GM21423 (cell line): ENCODE measurements at regions not wholly inside any gene's neighbourhood (a gene's known extent, or its start where the extent isn't known, plus 50 kb on each side); places are given as distances from the start of the nearest gene placed in this dataset.
"Not testable (repeated sequence)": the region's sequence is repeated elsewhere in the genome, so short reads cannot be mapped to it uniquely, and the experiment has no call there.

ENCODE experiments used
- ATAC-seq: cut with Tn5 transposase; IDR thresholded peaks from one replicate; pipeline ENCODE4 v1.9.1; 2021; ENCODE audit warnings: mild to moderate bottlenecking, moderate library complexity; ENCODE audit not compliant: unreplicated experiment

DNA sequence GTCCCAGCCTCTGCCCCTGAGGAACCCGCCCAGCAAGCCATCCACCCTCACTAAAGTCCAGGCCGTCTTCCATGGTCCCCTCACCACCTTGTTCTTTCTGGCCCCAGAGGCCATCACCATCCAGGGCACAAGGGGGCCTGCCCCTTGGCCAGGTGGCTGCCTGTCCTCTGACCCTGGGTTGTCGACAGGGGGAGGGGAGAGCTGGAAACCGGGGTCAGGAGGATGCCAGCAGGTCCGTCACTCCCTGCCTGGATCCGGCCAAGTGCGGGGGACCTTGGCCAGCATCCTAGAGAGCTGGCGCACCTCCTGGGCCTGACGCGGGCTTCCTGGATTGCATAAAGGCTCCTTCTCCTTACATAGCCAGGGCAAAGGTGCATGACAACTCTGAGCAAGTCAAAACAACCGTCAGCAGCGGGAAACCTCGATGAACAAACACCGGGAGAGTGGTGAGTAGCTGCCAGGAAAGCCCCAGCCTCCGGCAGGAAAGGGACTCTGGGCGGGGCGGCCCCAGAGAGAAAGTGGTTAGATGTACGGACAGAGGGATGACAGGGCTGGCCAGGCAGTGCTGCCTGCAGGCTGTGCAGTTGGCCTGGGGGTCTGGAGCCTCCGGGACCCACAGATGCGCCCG lies 4461.2 kb upstream of the TPTE start:
- ATAC-seq = not testable (repeated sequence)

DNA sequence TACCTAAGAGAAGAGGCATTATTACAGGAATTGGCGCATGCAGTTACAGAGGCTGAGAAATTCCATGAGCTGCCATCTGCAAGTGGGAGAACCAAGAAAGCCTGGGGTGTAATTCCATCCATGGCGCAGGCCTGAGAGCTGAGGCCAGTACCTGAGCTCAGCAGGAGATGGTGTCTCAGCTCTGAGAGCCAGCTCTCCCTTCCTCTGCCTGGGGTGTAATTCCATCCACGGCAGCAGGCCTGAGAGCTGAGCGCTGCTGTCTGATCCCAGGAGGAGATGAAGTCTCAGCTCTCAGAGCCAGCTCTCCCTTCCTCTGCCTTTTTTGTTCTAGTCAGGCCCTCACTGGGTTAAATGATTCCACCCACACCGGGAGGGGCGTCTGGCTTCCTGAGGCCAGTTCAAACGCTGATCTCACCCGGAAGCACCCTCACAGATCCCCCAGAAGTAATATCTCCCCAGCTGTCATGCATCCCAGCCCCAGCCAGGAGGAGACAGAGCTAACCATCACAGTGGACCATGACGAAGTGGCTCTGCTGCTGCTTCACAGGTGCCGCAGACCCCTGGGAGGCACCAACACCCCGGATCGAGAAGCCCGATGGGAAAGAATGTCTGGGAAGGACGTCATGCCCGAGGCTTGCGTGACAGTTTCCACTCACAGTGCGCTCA lies 4454.9 kb upstream of the TPTE start:
- ATAC-seq = not testable (repeated sequence)

DNA sequence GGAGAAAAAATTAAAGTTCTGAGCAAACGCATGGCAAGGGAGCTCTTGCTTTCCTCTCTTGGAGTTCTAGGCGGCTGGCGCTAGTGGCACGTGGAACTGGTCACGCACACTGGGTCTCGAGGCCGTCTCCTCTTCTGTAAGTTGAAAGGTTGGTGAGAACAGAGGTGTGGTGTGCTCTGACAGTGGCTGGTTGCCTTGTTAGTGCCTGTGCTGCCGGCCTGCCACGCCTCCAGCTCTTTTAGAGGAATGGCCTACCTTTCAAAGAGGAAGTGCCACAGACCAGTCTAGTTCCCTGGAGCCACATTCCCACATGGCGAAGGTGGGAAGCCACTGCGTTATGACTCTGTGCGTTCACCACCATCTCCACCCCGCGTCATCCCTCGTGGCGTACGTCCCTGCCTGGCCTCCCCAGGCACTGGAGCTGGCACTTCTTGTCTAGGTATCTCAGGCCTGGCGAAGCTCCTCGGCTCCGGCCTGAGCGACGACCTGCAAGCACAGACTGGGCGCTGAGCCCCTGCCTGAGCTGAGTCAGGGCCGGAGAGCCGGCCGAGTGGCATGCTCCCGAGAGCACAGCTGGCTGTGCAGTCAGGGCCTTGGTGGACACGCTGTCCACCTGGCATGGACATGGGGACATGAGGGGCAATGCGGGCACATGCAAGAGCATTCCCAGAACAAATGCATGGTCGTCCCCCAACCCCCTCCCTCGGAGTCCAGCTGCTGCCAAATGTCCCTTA lies 4453.1 kb upstream of the TPTE start:
- ATAC-seq = not testable (repeated sequence)

DNA sequence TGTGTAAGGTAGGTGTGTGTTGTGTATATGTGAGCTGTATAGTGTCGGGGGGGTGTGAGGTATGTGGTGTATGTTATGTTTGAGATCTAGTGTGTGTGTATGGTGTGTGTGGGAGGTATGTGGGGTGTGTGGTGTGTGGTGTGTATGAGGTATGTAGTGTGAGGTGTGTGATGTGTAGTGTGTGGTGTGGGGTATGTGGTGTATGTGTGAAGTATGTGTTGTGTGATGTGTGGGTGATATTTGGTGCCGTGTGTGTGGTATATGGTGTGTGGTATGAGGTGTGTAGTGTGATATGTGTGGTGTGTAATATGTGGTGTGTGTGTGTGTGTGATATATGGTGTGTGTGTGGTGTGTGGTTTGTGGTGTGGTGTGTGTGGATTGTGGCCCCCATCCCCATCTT lies 4451.2 kb upstream of the TPTE start:
- ATAC-seq = not testable (repeated sequence)

DNA sequence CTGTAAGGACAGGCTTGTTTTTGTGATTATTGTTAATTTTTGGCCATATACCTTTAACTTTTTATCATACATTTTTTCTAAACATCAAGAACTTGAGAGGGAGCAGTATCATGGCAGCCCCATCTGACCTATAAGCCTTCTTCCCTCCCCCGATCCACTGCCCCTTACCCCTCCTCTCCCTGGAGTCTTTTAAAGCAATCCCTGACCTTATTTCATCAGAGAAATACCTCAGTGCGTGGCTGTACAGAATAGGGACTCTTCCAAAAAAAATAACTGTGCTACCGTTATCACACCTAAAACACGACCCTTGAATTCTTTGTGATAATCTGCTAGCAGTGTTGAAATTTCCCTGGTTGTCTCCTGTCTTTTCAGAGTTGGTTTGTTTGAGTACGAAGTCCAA lies 4448.7 kb upstream of the TPTE start:
- not testable (repeated sequence) for ATAC-seq

DNA sequence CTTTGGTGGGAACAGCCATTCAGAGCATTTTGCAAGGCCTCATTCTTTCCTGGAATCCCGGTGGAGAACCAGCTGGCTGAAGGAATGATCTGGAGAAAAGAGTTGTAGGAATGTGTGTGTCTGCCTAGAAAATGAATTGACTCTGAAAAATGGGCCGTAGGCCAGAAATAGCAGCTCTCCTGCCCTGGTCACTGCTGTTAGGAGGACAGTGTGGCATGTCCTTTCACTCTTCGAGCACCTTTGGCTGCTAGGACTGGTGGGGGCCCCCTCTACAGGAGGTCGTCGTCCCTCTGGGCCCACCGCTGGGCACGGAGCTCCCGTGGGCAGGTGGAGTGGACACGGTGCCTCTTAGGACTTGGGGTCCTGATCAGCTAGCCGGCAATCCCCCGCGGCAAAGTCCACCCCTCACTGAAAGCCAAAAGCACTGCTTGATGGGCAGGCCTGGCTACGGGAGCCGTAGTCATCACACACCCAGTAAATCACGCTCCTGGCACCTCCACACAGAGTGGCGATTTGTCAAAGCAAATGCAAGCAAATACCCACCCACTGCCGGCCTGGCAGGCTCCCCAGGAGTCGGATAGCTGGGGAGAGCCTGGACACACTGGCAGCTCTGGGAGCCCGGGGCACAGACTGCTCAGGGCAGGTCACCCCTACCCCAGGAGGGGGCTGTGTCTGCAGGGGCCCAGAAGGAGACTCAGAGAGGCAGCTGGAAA lies 4447.2 kb upstream of the TPTE start:
- not testable (repeated sequence) for ATAC-seq

DNA sequence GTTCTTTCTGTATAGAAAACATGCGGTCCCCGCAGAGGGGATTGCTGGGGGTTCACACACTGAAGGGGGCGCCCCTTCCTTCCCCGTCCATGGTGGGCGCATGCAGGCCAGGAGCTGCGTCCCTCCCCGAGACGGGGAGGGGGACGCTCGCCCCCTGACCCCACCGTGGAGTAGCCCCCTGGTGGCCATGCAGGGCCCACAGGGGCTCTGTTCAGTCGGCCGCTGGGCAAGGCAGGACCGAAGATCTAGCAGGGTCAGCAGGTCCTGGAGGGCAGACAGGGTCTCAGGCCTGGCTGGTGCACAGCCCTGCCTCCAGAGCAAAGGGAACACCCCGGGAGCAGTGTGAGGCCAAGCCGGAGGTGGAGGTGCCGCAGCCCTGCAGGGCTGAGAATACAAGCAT lies 4446.4 kb upstream of the TPTE start:
- not testable (repeated sequence) for ATAC-seq

DNA sequence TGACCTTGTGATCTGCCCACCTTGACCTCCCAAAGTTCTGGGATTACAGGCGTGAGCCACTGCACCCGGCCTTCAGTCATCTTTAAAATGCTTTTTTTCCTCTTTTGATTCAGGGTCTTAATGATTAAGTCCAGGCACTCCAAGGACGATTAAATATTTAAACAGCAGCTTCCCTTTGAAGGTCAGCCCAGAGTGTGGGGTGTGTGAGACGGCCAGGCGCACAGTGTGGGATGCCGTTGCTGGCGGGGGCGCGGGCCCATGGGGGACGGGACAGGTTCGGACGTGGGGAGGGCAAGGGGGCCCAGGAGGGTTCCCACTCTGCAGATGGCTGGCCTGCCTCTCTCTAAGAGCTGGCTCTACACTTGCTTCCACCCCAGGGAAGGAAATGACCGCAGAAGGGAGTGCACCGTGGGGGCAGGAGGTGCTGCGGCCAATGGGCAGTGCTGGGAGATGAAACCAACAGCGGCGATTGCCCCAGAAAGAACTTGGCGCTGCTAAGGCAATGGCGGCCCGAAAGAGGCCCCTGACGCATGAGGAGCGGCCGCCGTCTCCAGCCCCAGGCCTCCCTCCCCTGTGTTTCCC lies 4445.7 kb upstream of the TPTE start:
- not testable (repeated sequence) for ATAC-seq

DNA sequence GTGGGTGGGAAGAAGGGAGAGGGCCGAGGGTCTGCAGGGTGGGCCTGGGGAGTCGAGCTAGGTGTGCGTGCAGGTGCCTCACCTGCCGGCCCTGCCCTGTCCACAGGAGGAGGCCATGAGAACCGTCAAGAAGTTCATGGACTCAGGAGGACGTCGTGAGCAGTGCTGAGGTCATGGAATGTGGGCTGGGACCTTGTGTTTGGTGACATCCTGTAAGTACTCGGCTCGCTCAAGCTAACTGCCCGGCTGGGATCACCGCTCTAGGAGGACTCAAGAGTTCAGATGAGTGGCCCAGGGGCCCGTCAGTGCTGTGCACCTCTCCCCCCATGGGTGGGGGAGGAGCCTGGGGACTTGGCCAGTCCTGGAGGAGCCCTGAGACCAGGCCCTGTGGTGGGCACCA lies 4444.0 kb upstream of the TPTE start:
- ATAC-seq = not testable (repeated sequence)

DNA sequence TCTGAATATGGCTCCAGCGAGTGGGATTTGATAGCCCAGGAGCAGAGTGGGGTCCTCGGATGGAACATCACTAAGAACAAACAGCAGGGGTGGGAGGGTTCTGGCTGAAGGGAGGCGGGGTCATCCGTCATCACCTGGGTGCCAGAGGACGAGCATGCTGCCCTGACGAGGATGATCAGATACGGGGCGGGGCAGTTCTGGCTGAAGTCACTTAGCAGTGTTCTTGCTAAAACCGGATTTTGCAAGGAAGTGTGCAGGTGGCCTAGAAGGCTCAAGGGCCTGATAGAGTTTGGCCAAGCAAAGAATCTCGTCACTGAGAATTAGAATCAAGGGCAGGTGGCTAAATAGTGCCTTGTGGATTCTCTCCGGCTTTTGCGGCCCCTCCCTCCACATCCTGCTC lies 4442.5 kb upstream of the TPTE start:
- ATAC-seq = not testable (repeated sequence)

DNA sequence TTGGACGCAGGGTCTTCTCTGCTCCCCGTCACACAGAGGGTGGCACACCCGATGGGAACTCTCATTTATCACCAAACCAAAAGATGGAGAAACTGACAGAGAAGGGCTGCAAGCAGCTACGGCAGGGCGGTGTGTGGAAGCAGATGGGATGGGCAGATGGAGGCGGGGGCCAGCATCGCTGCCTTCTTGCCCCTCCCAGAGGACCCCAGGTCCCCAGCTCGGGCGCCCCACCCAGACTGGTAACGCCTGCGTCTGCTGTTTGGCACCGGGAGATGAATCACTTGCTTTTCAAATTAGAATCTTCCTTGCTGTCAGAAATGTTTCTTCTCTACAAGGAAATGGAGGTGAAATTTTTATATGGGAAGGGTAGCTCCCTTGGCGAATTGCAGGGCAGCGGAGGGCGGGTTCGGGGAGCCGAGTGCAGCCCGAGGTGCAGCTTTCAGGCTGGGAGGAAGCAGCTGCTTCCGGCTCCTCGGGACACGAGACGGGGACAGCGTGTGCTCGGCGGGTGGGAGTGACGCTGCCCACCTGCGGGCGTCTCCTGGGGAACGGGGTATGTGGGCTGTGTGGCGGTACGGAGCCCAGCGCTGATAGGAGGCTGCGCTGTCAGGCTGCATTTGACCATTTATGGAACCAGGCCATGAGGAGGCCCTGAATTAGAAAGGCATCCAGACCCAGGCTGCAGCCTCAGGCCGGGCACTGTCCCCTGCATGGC lies 4440.3 kb upstream of the TPTE start:
- not testable (repeated sequence) for ATAC-seq

DNA sequence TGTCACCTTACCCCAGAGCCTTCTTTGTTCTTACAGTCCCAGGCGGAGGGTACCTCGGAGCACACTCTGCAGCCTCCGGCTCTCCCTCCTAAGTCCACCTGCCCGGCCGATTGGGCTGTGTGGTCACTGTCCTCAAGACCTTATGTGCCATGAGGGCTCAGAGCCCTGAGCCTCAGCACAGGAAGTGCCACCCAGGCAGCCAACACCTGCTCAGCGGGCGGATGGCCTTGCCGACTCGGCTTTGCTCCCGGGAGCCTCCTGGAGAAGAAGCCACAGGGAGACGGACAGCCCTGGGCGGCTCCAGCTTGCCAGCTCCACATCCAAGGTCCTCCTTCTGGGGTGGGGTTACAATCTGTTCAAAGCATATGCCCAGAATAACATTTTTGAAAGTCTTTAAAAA lies 4439.2 kb upstream of the TPTE start:
- ATAC-seq = not testable (repeated sequence)

DNA sequence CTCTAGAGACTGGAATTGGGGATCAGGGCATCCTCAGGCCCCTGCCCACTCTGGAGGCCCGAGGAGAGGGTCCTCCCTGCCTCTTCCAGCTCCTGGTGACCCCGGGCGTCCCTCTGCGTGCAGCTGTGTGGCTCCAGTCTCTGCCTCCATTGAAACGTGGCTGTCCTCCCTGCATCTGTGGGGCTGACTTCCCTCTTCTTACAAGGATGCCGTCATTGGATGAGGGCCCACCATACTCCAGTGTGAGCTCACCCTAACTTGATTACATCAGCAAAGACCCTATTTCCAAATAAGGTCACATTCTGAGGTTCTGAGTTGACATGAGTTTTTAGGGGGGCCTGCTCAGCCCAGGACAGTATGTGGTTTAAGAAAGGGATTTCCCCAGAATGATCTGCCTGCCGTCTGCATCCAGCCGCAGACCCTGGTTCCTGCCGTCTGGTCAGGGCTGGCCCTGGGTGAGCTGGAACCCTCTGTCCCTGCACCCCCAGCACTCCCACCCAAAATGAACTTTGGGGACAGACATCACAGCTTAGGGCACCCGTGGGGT lies 4437.7 kb upstream of the TPTE start:
- ATAC-seq = not testable (repeated sequence)

DNA sequence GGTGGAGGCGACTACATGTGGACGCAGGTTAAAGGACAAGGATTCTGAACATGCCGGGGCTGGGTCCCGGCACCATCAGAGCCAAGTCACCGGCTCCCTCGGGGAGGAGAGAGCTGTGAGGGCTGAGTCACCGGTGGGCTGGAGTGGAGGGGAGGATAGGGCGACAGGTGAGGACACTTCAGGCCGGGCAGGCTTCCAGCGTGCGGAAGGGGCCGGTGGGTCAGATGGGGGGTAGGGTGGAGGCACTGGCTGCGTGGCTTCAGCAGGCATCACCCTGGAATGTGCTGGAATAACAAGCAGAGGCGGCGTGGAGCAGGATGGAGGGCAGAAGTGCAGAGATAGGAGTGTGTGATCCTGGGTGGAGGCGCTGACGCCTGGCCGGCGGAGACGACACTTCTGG lies 4435.3 kb upstream of the TPTE start:
- not testable (repeated sequence) for ATAC-seq

DNA sequence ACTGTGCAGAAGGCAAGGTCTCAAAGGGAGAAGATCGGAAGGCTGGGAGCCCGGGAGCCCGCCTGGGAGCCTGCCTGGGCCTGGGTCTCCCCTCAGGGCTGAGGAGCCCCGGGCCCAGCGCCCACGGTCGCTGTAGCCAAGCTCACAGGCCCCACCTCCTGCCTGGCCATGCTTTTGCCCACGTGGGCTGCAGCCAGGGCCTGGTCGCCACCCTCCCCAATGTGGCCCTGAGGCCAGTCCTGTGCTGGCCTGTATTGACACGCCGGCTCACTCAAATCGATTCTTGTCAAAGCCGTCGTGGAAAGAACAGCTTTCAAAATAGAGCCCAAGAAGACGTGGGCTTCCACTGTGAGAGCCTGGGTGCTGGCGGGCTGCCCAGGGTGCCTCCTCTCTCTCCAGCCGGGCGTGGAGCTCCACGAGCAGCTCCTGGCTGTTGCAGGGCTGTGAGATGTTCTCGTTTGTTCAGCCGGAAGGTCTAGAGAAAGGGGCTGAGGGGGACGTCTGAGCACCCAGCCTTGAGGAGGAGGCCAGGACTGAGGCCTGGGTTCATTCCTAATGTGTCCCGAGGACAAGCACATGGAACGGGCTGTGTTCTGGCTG lies 4433.7 kb upstream of the TPTE start:
- ATAC-seq = not testable (repeated sequence)

DNA sequence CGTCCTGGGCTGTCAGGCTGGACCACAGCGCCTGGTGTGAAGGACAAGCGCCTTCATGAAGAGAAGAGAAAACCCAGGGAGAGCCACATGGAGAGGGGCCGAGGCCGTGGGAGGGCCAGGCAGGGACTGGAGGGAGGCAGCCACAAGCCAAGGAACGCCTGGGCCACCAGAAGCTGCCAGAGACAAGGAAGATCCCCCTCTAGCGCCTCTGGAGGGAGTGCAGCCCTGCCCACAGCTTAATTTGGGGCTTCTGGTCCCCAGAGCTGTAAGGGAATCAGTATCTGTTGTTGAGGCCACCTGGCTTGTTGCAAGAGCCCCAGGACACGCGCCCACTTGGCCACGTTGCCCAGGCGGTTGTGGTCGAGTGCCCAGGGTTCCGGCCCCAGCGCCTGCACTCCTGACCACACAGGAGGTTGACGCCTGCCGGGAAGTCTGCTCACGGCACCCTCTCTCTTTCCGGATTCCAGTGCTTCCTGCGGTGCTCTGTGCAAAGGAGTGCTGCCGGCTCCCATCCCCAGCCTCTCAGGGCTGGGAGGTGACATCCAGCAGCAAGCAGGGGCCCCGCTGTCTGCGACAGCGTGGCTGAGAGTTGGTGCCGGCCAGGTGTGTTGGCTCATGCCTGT lies 4431.0 kb upstream of the TPTE start:
- ATAC-seq = not testable (repeated sequence)

DNA sequence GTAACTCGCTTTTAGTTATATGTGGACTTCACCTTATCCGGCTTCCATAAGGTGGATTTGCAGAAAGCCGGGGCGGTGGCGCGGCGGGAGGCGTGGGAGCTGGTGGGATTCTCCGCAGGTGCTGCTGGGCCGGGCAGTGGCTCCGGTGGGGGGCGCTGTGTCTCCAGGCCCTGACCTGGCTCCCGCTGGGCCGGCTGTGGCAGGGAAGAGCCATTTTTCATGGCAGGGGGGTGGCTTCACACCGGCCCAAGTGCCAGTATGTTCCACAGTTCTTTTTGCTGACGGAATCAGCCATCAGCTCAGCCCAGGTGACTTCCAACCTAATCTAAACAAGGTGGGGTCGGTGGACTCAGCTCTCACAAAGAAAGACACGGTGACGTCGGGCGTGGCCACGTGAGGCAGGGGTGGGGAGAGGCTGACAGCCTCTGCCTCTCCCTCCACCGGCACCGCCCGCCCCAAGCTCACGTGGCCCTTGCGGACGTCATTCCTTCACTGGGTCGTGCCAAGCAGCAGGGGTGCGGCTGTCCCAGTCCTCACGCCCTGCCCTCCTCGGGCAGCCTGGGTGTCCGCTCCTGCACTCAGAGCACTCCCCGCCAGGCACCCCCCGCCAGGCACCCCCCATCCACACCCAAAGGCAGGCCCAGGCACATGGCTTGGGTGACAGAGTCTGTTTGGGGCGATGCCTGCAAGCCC lies 4429.9 kb upstream of the TPTE start:
- ATAC-seq = not testable (repeated sequence)

DNA sequence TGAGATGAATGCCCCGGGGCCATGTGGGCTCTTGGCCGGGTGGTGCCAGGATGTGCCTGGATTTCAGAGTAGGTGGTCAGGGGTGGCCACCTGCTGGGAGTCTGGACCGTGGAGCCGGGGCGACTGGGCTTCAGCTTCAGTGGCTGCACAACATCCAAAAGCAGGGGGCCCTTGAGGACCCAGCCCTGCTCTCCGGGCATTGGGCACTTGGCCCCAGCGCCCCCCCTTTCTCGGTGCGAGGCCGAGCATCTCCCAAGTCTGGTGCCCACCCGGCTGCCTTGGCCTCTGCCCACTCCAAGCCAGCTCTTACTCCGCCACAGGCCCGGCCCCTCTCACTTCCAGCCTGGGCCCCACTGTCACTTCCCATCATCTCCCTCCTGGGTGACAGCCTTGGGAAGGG lies 4429.0 kb upstream of the TPTE start:
- ATAC-seq = not testable (repeated sequence)

DNA sequence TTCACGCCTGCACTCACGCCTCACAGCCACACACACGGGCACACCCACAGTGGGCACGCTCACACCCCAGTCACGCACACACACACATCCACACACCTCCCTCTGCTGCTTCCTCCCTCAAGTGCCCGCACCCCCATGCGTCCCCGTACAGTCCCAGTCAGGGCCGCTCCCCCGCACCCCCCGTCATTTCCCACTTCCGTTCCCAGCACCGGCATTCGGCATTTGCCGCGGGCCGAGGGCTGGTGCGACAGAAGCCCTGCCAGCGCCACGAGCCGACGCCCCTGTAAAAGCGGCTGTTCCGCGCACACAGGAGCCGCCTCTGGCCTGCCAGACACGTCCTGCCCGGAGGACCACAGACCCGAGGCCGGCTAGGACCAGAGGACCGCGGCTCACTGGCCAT lies 4428.0 kb upstream of the TPTE start:
- not testable (repeated sequence) for ATAC-seq
